ENCODE measurements at regions not wholly inside any gene's neighbourhood (a gene's known extent, or its start where the extent isn't known, plus 50 kb on each side); places are given as distances from the start of the nearest gene placed in this dataset.

DNA sequence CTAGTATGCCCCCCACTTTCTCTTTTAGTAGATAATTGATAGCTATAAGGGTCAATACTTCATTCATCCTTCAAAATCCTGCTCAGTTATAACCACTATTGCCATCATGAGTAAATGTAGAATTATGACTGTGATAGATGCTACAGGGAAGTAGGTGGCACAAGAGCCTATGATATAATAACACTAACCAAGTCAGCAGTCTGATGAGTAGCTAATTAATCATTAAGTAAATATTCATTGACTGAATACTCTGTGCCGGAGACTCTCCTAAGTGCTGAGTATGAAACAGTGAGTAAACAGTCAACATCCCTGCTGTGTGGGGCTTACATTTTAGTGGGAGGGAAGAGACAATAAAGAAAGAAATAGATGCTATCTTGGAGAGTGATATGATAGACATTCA, 430.3 kb upstream of the ZNF462 start:
- TF ChIP-seq POLR2A (IDR thresholded peaks at IDR 0.05), result no peak
- no peak for TF ChIP-seq CTCF (IDR thresholded peaks at IDR 0.05)
